ENCODE measurements at regions not wholly inside any gene's neighbourhood (a gene's known extent, or its start where the extent isn't known, plus 50 kb on each side); places are given as distances from the start of the nearest gene placed in this dataset.

DNA sequence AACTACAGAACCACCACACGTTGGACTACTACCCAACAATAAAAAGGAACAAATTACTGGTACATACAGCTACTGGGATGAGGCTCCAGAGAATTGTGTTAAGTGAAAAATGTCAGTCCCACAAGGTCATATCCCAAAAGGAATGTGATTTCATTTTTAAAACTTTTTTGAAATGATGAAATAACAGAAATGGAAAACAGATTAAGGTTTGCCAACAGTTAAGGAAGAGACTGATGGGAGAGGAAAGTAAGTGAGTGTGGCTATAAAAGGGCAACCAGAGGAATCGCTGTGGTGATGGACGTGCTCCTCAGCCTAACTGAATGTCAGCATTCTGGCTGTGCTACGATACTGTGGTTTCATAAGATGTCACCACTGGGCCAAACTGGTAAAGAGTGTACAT is 512.8 kb downstream of the UQCRFS1 start:
- no peak for FAIRE-seq
- Histone ChIP-seq H3K79me2 (ENCODE audit: control insufficient read depth, insufficient read depth, low read length) (no peaks in the 10 kb centered on the region), H3K4me3 (replicated peaks in 1 of 3; ENCODE audit: insufficient read depth in 1 of 3, low read depth in 1 of 3, low read length in 3 of 3) (no peak overlapping the region), H3K9me3 (replicated peaks; ENCODE audit: control insufficient read depth, insufficient read depth, low read length) (no peaks in the 10 kb centered on the region), H3K27ac (ENCODE audit: insufficient read depth, low read depth, low read length) (no peak overlapping the region), H3K4me1 (ENCODE audit: control insufficient read depth, extremely low read depth, insufficient read depth, low read length) (no peaks in the 10 kb centered on the region), H3K27me3 (ENCODE audit: control insufficient read depth in 2 of 2, insufficient read depth in 2 of 2, low read length in 2 of 2) (no peaks in the 10 kb centered on the region), H3K9ac (replicated peaks; ENCODE audit: extremely low read depth, insufficient read depth, low read length) (no peak overlapping the region), H3K4me2 (ENCODE audit: insufficient read depth, low read length) (no peak overlapping the region), H3K36me3 (ENCODE audit: control insufficient read depth in 2 of 2, extremely low read depth in 1 of 2, insufficient read depth in 2 of 2, low read length in 2 of 2) (no peaks in the 10 kb centered on the region), H2AFZ (ENCODE audit: low read depth, low read length) (no peak overlapping the region), H4K20me1 (replicated peaks; ENCODE audit: control insufficient read depth, extremely low read depth, insufficient read depth, low read length) (no peaks in the 10 kb centered on the region), H3K9me1 (replicated peaks; ENCODE audit: control insufficient read depth, extremely low read depth, insufficient read depth, low read length) (no peaks in the 10 kb centered on the region)
- ChIA-PET POLR2A (no interaction called here), CTCF (no interaction called here)
- dilution Hi-C loops (cut with MboI; ENCODE audit: extremely low pct_ligation_motif_present, low sequenced_read_pairs) = no loop called here
- TF ChIP-seq MAX (IDR thresholded peaks at IDR 0.05; ENCODE audit: insufficient read depth, insufficient read length) (no peak), FOS (IDR thresholded peaks at IDR 0.05; ENCODE audit: borderline replicate concordance, insufficient read depth, low read length) (no peak), POLR2A (IDR thresholded peaks at IDR 0.05; ENCODE audit: low read depth, low read length) (no peak), JUN (IDR thresholded peaks at IDR 0.05; ENCODE audit: borderline replicate concordance, insufficient read depth, insufficient read length, low read depth) (no peak), GATA2 (IDR thresholded peaks at IDR 0.05; ENCODE audit: insufficient read depth, insufficient read length, low read depth, low read length) (no peak), EZH2 (IDR thresholded peaks at IDR 0.05; ENCODE audit: borderline replicate concordance, low read depth, low read length, severe bottlenecking) (no peak), POLR2AphosphoS5 (IDR thresholded peaks at IDR 0.05; ENCODE audit: insufficient read depth, low read depth, low read length) (no peak), MYC (IDR thresholded peaks at IDR 0.05; ENCODE audit: low read depth, low read length) (no peak)
- TF ChIP-seq, protein P1, sequence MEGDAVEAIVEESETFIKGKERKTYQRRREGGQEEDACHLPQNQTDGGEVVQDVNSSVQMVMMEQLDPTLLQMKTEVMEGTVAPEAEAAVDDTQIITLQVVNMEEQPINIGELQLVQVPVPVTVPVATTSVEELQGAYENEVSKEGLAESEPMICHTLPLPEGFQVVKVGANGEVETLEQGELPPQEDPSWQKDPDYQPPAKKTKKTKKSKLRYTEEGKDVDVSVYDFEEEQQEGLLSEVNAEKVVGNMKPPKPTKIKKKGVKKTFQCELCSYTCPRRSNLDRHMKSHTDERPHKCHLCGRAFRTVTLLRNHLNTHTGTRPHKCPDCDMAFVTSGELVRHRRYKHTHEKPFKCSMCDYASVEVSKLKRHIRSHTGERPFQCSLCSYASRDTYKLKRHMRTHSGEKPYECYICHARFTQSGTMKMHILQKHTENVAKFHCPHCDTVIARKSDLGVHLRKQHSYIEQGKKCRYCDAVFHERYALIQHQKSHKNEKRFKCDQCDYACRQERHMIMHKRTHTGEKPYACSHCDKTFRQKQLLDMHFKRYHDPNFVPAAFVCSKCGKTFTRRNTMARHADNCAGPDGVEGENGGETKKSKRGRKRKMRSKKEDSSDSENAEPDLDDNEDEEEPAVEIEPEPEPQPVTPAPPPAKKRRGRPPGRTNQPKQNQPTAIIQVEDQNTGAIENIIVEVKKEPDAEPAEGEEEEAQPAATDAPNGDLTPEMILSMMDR (IDR thresholded peaks at IDR 0.05; ENCODE audit: extremely low read depth in 1 of 2, insufficient read depth in 1 of 2, low read depth in 1 of 2, low read length in 2 of 2) = no peak
- intact Hi-C loops (cut with micrococcal nuclease) = no loop called here
- no peak for DNase-seq (ENCODE audit: low read depth, low spot score)
- BruUV-seq (replicated peaks) = no TSS peak

Data from endothelial cell of umbilical vein (primary cell).